ENCODE measurements at regions not wholly inside any gene's neighbourhood (a gene's known extent, or its start where the extent isn't known, plus 50 kb on each side); places are given as distances from the start of the nearest gene placed in this dataset.

DNA sequence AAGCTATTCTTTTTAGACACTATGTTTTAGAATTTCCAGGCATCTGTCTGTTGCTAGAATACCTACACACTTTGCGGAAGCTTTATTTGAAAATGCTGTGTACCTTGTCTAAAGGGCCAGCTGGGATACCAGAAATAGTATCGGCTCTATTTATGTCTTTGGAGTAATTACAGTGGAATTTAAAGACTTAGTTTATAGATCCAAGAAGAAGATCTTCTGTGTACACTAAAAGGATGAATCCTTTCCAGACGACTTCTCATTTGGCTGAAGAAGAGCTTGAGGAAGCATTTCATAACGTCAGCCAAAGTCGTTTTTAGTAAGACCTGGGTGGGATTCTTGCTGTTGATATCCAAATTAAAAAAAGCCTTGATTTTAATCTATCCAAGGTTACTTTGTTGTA is 365.9 kb downstream of the INHBA start:
- H3K27me3 ChIP-seq: no peaks in the 10 kb centered on the region
- H3K4me3 ChIP-seq: no peak overlapping the region
- no peaks in the 10 kb centered on the region for H3K36me3 ChIP-seq
- H3K27ac ChIP-seq: no peak overlapping the region
- in situ Hi-C loops (cut with MboI; ENCODE audit: low pct_ligation_motif_present in 1 of 4, low pct_unique_long_range_greater_than_20kb in 1 of 4, low sequenced_read_pairs in 3 of 4) (no loop called here), intact Hi-C loops (cut with DNase I; ENCODE audit: low total_unique reads) (no loop called here)
- TF ChIP-seq POLR2A (IDR thresholded peaks at IDR 0.05): no peak
- TF ChIP-seq, protein P1, sequence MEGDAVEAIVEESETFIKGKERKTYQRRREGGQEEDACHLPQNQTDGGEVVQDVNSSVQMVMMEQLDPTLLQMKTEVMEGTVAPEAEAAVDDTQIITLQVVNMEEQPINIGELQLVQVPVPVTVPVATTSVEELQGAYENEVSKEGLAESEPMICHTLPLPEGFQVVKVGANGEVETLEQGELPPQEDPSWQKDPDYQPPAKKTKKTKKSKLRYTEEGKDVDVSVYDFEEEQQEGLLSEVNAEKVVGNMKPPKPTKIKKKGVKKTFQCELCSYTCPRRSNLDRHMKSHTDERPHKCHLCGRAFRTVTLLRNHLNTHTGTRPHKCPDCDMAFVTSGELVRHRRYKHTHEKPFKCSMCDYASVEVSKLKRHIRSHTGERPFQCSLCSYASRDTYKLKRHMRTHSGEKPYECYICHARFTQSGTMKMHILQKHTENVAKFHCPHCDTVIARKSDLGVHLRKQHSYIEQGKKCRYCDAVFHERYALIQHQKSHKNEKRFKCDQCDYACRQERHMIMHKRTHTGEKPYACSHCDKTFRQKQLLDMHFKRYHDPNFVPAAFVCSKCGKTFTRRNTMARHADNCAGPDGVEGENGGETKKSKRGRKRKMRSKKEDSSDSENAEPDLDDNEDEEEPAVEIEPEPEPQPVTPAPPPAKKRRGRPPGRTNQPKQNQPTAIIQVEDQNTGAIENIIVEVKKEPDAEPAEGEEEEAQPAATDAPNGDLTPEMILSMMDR (IDR thresholded peaks at IDR 0.05): no peak
- no peak for TF ChIP-seq POLR2AphosphoS5 (IDR thresholded peaks at IDR 0.05)
- TF ChIP-seq EP300 (IDR thresholded peaks at IDR 0.05; ENCODE audit: low read depth): no peak
- no peaks in the 10 kb centered on the region for H3K4me1 ChIP-seq
- H3K9me3 ChIP-seq: no peaks in the 10 kb centered on the region
- WGBS, 2 donors (ENCODE audit: low coverage in 1 of 2): 61 to 66% methylated on average over 5 of the region's 5 CpGs
- DNase-seq: no peak

DNA sequence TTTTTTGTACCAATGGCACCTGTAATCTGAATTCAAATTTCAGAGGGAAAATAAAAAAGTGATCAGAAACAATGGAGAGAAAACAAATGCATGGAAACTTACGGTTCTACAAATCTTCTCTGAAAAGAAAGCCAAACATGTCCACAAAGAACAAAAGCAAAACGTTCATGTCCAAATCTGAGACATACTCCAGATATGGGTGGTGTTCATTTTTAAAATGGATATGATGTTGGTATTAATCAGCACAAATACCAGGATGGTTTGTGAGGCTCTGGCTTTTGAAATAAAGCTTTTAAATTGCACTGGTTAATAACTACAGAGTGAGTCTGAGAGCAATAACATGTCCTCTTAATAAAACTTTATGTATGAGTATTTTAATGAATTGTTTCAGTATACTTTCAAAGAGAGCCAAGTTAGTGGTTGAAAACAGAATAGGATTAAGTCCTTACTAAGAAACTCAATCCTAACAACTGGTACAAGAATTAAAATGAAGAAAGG is 366.4 kb downstream of the INHBA start:
- Histone ChIP-seq H3K4me1 (no peaks in the 10 kb centered on the region), H3K4me3 (no peak overlapping the region), H3K9me3 (no peaks in the 10 kb centered on the region), H3K27me3 (no peaks in the 10 kb centered on the region), H3K36me3 (no peaks in the 10 kb centered on the region), H3K27ac (no peak overlapping the region)
- intact Hi-C loops (cut with DNase I; ENCODE audit: low total_unique reads): no loop called here
- DNase-seq: no peak
- TF ChIP-seq EP300 (IDR thresholded peaks at IDR 0.05; ENCODE audit: low read depth) (no peak), POLR2AphosphoS5 (IDR thresholded peaks at IDR 0.05) (no peak), POLR2A (IDR thresholded peaks at IDR 0.05) (no peak)
- TF ChIP-seq, protein P1 (IDR thresholded peaks at IDR 0.05): no peak
- in situ Hi-C loops (cut with MboI; ENCODE audit: low pct_ligation_motif_present in 1 of 4, low pct_unique_long_range_greater_than_20kb in 1 of 4, low sequenced_read_pairs in 3 of 4): no loop called here
- WGBS, 2 donors (ENCODE audit: low coverage in 1 of 2): 40 to 45% methylated on average over 2 of the region's 2 CpGs

DNA sequence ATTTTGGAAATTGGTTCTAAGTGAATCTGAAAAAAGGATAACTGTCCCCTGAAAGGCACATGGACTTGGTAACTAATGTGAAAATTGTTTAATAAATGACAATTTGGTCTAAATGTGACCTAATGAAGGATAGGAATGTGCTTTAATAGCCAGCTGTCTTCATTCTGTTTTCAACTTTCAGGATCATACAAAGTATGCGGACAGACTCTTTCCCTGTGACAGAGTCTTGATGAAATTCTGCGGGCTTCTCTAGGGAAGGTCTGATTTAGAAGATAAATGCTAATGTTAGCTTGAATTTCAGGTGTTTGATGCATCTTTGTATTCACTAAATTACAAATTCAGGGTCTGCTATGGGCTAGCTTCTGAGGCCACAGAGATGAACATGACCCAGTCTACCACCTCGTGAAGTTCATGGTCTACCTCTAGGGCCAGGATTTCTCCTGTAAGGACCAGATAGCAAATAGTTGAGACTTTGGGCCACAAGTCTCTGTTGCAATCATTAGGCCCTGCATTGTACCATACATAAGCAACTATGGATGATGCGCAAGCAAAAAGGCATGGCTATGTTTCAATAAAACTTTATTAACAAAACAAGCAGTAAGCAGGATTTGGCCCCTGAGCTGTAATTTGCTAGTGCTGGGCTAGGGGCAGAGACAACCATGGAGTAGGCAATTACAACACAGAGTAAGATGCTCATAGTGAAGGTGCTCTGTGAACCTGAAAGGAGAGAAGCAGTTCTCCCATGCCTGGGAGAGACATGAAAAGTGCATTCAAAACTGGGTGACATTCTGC is 368.6 kb downstream of the INHBA start:
- H3K4me3 ChIP-seq: no peak overlapping the region
- H3K36me3 ChIP-seq: no peaks in the 10 kb centered on the region
- intact Hi-C loops (cut with DNase I; ENCODE audit: low total_unique reads) (no loop called here), in situ Hi-C loops (cut with MboI; ENCODE audit: low pct_ligation_motif_present in 1 of 4, low pct_unique_long_range_greater_than_20kb in 1 of 4, low sequenced_read_pairs in 3 of 4) (no loop called here)
- no peak for DNase-seq
- no peaks in the 10 kb centered on the region for H3K9me3 ChIP-seq
- TF ChIP-seq EP300 (IDR thresholded peaks at IDR 0.05; ENCODE audit: low read depth) (no peak), POLR2AphosphoS5 (IDR thresholded peaks at IDR 0.05) (no peak), POLR2A (IDR thresholded peaks at IDR 0.05) (no peak)
- TF ChIP-seq, protein P1 (IDR thresholded peaks at IDR 0.05): no peak
- no peak overlapping the region for H3K27ac ChIP-seq
- no peaks in the 10 kb centered on the region for H3K4me1 ChIP-seq
- 74 to 100% methylated on average over 3 to 4 of the region's 4 CpGs for WGBS, 2 donors (ENCODE audit: low coverage in 1 of 2)
- no peaks in the 10 kb centered on the region for H3K27me3 ChIP-seq

DNA sequence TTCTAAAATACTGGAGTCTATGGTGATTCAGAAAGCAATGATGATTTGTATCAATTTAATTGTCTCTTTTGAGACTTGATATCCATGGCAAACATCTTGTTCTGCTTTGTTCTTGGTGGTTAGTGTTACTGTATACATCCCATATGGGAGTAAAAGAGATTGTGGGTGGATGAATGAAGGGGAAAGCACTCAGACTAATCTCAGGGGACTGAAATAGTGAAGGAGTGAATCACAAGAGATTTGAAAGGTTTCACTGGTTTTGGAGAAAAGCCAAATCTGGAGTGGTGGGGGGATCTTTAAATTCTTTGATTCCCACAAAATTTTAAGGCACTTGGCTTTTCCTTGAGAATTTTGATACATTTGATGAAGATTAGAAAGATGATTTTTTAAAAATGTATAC is 369.4 kb downstream of the INHBA start:
- Histone ChIP-seq H3K27me3 (no peaks in the 10 kb centered on the region), H3K4me3 (no peak overlapping the region), H3K9me3 (no peaks in the 10 kb centered on the region), H3K4me1 (no peaks in the 10 kb centered on the region), H3K36me3 (no peaks in the 10 kb centered on the region), H3K27ac (no peak overlapping the region)
- no peak for DNase-seq
- in situ Hi-C loops (cut with MboI; ENCODE audit: low pct_ligation_motif_present in 1 of 4, low pct_unique_long_range_greater_than_20kb in 1 of 4, low sequenced_read_pairs in 3 of 4): no loop called here
- TF ChIP-seq EP300 (IDR thresholded peaks at IDR 0.05; ENCODE audit: low read depth) (no peak), POLR2A (IDR thresholded peaks at IDR 0.05) (no peak)
- intact Hi-C loops (cut with DNase I; ENCODE audit: low total_unique reads): no loop called here
